ENCODE measurements at regions not wholly inside any gene's neighbourhood (a gene's known extent, or its start where the extent isn't known, plus 50 kb on each side); places are given as distances from the start of the nearest gene placed in this dataset.
"Not testable (repeated sequence)": the region's sequence is repeated elsewhere in the genome, so short reads cannot be mapped to it uniquely, and the experiment has no call there.

GRCh38 chr17:33697557-33697956 lies 404.5 kb upstream of the ASIC2 start:
- ATAC-seq (peak; percentile 63), DNase-seq (no peak)

DNA sequence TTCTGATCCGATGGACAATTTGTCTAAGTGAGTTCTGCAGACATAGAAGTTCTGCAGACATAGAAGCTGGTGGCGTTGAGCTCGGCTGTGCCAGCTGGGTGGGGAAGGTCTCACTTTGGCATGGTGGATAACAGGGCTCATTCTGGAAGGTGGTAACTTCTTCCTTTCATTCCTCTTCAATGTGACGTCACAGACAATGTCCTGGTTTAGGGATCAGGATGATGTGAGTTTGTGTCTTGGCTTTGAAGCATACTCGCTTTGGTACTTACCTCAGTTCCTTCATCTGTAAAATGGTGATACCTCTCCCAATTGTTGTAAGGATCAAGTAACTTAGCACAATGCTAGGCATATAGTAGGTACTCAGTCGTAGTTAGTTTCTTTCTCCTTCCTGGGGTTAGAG lies 408.8 kb upstream of the ASIC2 start:
- ATAC-seq, result no peak

GRCh38 chr17:33704856-33705255 lies 411.8 kb upstream of the ASIC2 start:
- no peak for ATAC-seq

More for the DNA sequence above, 408.8 kb upstream of the ASIC2 start:
- no peak for DNase-seq

DNA sequence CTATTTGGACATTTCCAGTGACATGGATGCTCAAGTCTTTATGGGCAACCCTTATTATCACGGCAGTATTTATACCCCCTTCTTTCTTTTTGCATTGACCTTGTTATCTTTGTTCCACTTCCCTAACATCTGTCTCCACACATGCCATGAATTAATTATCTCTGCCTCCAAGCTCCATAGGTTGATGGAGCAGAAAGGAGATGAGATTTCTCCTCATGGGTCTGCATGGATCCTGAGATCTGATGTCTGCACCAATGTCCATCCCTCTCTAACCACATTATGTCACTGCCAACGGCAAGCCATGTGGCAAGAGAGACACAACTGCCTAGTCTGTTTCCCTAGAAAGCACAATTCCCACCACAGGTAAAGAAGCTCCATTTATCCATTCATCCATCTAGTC lies 416.8 kb upstream of the ASIC2 start:
- ATAC-seq (no peak), DNase-seq (no peak)

More at GRCh38 chr17:33704856-33705255, 411.8 kb upstream of the ASIC2 start:
- DNase-seq, result no peak

GRCh38 chr17:33712120-33712519 lies 419.0 kb upstream of the ASIC2 start:
- no peak for DNase-seq
- ATAC-seq, result no peak

DNA sequence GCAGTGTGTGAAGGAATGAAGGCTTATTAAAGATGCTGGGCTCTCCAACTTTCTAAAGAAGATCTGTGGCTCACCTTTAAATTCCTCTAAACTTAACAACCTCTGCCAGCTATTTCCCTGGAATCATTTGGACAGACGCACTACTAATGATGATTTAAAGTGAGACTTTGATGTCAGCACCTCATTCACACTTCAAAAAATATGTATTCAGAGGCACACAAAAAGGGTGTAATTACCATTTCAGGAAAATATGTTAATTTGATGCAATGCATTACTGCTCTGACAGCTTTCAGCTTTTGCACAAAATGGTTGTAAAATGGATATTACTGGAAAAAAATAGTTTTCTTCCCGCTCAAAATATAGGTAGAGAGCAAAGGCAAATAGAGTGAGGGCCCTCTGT lies 423.9 kb upstream of the ASIC2 start:
- ATAC-seq (no peak), DNase-seq (no peak)

DNA sequence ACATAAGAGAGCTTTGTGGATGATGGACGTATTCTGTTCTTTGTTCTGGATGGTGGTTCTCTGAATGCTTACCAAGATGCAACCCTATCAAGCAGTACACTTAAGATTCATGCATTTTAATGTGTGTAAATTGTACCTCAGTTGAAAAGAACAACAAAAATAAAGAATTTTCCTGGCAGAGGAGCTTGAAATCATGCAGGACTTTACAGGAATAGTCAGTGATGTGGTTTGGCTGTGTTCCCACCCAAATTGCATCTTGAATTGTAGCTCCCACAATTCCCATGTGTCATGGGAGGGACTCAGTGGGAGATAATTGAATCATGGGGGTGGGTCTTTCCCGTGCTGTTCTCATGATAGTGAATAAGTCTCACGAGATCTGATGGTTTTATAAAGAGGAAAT lies 430.6 kb upstream of the ASIC2 start:
- DNase-seq, ATAC-seq: not testable (repeated sequence)

DNA sequence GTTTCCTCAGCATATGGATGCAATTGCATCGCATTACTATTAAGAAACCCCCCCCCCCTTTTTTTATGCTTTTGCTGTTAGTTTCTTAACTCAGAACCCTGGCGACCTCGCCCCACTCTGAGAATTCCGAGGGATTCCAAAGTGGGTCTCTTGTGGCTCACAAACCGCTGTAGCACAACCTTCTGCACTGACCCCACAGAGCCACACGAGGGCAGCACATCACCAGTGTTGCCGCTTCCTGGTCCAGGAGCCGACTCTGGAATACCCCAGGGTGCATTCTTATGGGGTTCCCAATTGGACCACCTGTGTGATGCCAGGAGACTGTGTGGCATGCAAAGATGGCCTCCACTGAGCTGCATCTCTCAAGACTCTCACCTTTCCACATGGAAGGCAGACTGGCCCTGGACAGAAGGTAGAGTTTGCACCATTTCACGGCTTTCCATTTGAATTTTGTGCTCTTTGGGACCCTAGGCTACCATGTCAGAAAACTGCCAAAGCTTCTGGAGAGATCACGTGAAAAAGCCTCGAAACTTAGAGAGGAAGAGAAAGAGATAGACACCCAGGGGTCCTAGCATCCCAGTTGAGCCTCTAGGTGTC lies 432.7 kb upstream of the ASIC2 start:
- peak; percentile 21 for DNase-seq
- no peak for ATAC-seq

DNA sequence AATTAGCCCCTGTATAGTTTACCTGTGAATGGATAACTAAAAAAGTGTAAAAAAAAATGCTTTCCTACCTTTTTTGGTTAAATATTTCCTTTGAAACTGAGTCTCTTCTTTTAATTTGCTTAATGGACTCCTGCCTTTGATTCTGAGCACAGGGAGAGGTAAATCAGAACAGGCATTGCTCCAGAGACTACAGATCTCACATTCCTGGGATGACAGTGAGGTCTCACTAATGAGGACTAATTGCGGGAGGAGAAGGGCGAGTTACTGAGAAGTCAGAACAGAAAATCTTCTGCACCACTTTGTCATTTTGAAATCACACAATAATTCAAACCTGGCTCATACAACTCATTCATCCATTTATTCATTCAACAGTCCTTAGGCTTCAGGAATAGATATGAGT lies 437.0 kb upstream of the ASIC2 start:
- ATAC-seq, result no peak
- DNase-seq, result no peak

- ATAC-seq (no peak), DNase-seq (no peak)
Measured at GRCh38 chr17:33732116-33732515, 439.0 kb upstream of the ASIC2 start.

DNA sequence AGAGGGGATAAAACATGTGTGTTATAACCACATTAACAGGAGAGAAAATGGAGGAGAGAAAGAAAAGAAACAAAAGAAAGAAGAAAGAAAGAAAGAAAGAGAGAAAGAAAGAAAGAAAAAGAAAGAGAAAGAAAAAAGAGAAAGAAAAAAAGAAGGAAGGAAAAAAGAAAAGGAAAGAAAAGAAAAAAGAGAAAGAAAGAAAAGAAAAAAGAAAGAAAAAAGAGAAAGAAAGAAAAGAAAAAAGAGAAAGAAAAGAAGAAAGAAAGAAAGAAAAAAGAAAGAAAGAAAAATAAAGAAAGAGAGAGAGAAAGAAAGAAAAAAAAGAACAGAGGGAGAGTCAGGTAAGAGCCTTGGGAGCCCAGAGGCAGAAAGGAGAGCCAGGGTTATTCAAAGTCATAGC lies 446.6 kb upstream of the ASIC2 start:
- no peak for ATAC-seq
- no peak for DNase-seq

GRCh38 chr17:33745047-33745760 lies 452.1 kb upstream of the ASIC2 start:
- DNase-seq (no peak), ATAC-seq (no peak)

DNA sequence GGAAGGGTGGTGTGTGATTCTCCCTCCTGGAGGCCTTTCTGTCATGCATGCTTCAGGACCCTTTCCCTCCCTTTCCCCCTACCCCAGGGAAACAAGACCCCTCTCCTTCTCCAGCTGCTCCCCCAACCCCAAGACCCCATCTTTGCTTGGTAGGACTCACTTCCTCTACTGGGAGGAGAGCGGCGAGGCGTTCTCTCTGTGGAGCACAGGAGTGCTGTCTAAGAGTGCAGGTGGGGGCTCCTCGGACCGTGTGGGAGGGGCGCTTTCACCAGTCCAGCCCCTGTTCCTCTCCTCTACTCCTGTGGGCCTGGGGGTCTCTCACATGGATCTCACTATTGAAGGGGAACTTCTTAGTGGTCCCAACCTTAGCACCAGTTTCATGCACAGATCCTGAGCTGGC lies 456.1 kb upstream of the ASIC2 start:
- ATAC-seq, result no peak
- no peak for DNase-seq

DNA sequence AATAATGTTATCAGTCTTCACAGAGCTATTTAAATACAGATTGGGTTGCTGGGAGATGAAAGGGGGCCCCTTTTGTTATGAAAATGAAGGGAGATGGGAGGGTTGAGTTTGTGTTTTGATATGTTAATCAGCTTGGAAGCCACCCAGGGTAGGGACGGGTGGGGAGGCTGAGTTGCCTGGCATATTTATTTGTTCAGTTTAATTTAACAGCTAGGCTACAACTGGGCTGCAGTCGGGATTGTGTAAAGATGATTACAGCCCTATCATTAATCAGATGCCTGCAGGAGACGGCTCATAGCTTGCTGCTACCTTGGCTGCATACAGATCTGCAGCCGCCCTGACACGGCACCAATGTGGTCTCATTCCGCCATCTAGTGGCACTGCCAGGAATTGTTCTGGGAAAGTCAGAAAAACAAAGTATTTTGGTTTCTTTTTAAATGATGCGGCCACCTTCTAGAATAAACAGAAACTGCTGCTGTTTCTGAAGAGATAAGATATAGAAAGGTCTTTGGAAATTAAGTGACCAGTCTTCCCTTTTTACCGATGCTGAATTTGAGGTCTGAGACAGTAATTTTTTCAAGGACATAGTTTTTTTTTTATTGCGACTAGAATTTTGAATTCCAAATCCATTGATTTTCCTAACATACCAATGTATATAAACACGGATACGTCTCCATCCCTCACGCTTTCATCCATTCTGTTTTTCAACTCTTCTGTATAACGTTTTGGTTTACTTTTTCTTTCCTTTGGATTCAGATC lies 458.0 kb upstream of the ASIC2 start:
- DNase-seq (peak; percentile 67), ATAC-seq (no peak)

- ATAC-seq, result no peak
- no peak for DNase-seq
Measured at GRCh38 chr17:33751702-33752065, 458.6 kb upstream of the ASIC2 start.

DNA sequence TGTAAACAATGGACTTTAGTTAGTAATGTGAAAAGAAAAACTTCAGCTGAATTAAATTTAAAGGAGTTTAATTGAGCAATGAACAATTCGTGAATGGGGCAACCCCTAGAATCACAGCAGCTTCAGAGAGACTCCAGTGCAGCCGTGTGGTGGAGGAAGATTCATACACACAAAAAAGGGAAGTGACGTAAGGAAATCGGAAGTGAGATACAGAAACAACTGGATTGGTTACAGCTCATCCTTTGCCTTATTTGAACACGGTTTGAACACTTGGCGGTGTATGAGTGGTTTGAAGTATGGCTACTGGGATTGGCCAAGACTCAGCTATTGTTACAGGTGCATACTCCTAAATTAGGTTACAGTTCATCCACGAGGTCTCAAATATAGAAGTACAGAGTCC lies 460.4 kb upstream of the ASIC2 start:
- DNase-seq (no peak), ATAC-seq (no peak)

- ATAC-seq (no peak), DNase-seq (no peak)
Measured at GRCh38 chr17:33756021-33756420, 462.9 kb upstream of the ASIC2 start.

GRCh38 chr17:33765871-33766270 lies 472.8 kb upstream of the ASIC2 start:
- ATAC-seq (no peak), DNase-seq (no peak)

GRCh38 chr17:33766721-33767120 lies 473.6 kb upstream of the ASIC2 start:
- no peak for ATAC-seq
- DNase-seq, result no peak

DNA sequence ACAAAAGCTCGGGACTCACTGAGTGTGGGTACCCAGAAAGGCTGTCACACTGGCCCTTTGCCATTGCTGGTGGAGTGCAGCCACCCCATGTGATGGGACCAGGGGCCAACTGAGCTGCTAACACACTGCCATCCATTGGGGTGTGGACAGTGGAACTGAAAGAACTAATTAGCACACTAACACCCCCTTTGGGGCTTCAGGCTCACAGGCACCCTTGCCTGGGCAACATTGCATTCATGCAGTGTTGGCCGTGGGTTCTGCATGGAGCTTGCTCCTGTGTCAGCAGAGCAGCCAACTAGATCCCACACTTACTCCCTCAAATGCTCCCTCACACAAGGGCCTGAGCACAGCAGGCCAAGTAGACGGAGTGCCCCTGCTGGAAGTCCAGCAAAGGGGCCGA lies 476.0 kb upstream of the ASIC2 start:
- ATAC-seq, result no peak
- no peak for DNase-seq

DNA sequence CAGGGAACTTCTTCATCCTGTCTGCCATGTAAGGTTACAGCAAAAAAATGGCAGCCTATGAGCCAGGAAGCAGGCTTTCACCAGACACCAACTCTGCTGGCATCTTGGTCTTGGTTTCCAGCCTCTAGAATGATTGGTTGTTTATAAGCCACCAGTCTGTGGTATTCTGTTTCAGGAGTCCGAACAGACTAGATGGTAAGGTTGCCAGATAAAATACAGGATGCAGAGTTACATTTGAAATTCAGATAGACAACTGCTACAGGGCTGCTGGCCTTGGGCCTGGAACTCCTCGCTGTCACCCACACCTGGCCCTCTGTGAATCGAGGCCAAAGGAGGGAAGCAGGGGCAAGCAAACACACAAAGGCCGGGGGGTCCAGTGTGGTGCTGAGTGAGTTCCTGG lies 478.8 kb upstream of the CCL2 start:
- DNase-seq, result no peak

GRCh38 chr17:33776903-33777302 lies 478.2 kb upstream of the CCL2 start:
- DNase-seq (no peak), ATAC-seq (no peak)

More for the DNA sequence above, 478.8 kb upstream of the CCL2 start:
- no peak for ATAC-seq

- ATAC-seq, result no peak
- no peak for DNase-seq
Measured at GRCh38 chr17:33777674-33778073, 477.4 kb upstream of the CCL2 start.

Measured in stimulated activated naive CD8-positive, alpha-beta T cell treated with anti-CD3 and anti-CD28 coated beads, Interleukin-15, Interleukin-2, amounts not matched to agents 100 U/mL and 50 U/mL, for 24 hours (primary cell).